ENCODE measurements at regions not wholly inside any gene's neighbourhood (a gene's known extent, or its start where the extent isn't known, plus 50 kb on each side); places are given as distances from the start of the nearest gene placed in this dataset.

GRCh38 chr6:19492636-19493405 lies 344.3 kb upstream of the ID4 start:
- intact Hi-C loops (cut with micrococcal nuclease; ENCODE audit: unreplicated experiment): no loop called here
- no peak for FAIRE-seq
- no peaks in the 10 kb centered on the region for H4K20me1 ChIP-seq (ENCODE audit: control insufficient read depth, insufficient read depth)
- no peak overlapping the region for H3K9ac ChIP-seq (ENCODE audit: control insufficient read depth, insufficient read depth, low read length)
- BruUV-seq (replicated peaks): no TSS peak
- no peaks in the 10 kb centered on the region for H3K9me3 ChIP-seq (replicated peaks; ENCODE audit: control insufficient read depth, insufficient read depth, low read length)
- no peak overlapping the region for H3K4me3 ChIP-seq
- H3K27ac ChIP-seq (ENCODE audit: control insufficient read depth, insufficient read depth): no peak overlapping the region
- H3K79me2 ChIP-seq (ENCODE audit: control insufficient read depth, insufficient read depth, low read length): no peaks in the 10 kb centered on the region
- SMC1A ChIA-PET (ENCODE audit: uncharacterized antibody, unreplicated experiment): no interaction called here
- no peak overlapping the region for H3K4me2 ChIP-seq (ENCODE audit: control insufficient read depth, insufficient read depth)
- H3K36me3 ChIP-seq (ENCODE audit: control insufficient read depth in 2 of 2, insufficient read depth in 2 of 2, low read length in 1 of 2): no peaks in the 10 kb centered on the region
- no peaks in the 10 kb centered on the region for H3K4me1 ChIP-seq (ENCODE audit: control insufficient read depth, insufficient read depth, low read length)
- H2AFZ ChIP-seq (ENCODE audit: control insufficient read depth, low read depth, low read length): no peak overlapping the region
- DNase-seq (ENCODE audit: low read depth, low spot score): no peak
- CTCF ChIA-PET: interaction anchor here (0.5 to 0.9 kb wide), 2 partner anchors 10 to 20 kb away, joined by 3 read pairs; no protein-coding TSS in a partner anchor
- ATAC-seq: no peak
- in situ Hi-C loops (cut with MboI): no loop called here
- 42% methylated on average over 2 of the region's 2 CpGs for WGBS (ENCODE audit: insufficient coverage, insufficient replicate concordance, low lambda C conversion rate, missing lambda C conversion rate)
- RAD21 ChIA-PET (ENCODE audit: unreplicated experiment): no interaction called here
- no peaks in the 10 kb centered on the region for H3K27me3 ChIP-seq (replicated peaks in 1 of 2; ENCODE audit: control insufficient read depth in 2 of 2, insufficient read depth in 2 of 2, low read length in 1 of 2)
- POLR2A ChIA-PET: no interaction called here
- TF ChIP-seq ZNF592 (IDR thresholded peaks at IDR 0.05): no peak
- TF ChIP-seq TCF3 (IDR thresholded peaks at IDR 0.05; ENCODE audit: borderline replicate concordance, insufficient read depth, low read depth, low read length): no peak
- no peak for TF ChIP-seq SREBF1 (IDR thresholded peaks at IDR 0.05; ENCODE audit: low read length)
- no peak for TF ChIP-seq ZNF207 (IDR thresholded peaks at IDR 0.05; ENCODE audit: borderline replicate concordance)
- TF ChIP-seq, protein P1, sequence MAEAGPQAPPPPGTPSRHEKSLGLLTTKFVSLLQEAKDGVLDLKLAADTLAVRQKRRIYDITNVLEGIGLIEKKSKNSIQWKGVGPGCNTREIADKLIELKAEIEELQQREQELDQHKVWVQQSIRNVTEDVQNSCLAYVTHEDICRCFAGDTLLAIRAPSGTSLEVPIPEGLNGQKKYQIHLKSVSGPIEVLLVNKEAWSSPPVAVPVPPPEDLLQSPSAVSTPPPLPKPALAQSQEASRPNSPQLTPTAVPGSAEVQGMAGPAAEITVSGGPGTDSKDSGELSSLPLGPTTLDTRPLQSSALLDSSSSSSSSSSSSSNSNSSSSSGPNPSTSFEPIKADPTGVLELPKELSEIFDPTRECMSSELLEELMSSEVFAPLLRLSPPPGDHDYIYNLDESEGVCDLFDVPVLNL (IDR thresholded peaks at IDR 0.05; ENCODE audit: low read depth, low read length): no peak
- no peak for TF ChIP-seq RB1 (IDR thresholded peaks at IDR 0.05; ENCODE audit: borderline replicate concordance)
- TF ChIP-seq MXI1 (IDR thresholded peaks at IDR 0.05; ENCODE audit: low read depth, low read length): no peak

All from GM12878 (cell line).